Endothelial cell (in vitro differentiated cells): ENCODE measurements at regions not wholly inside any gene's neighbourhood (a gene's known extent, or its start where the extent isn't known, plus 50 kb on each side); places are given as distances from the start of the nearest gene placed in this dataset.

Source experiments
- DNase-seq: peaks from one replicate; pipeline ENCODE4 v3.0.0; 2021; ENCODE audit warnings: low spot score
- H3K27ac Mint-ChIP-seq: one replicate; pipeline ENCODE4 v1.8.0; 2021; ENCODE audit warnings: mixed read lengths, inconsistent platforms; ENCODE audit not compliant: unreplicated experiment
- H3K27me3 Mint-ChIP-seq: one replicate; pipeline ENCODE4 v1.8.0; 2021; ENCODE audit warnings: mild to moderate bottlenecking, moderate library complexity, mixed read lengths, inconsistent platforms; ENCODE audit not compliant: unreplicated experiment
- H3K36me3 Mint-ChIP-seq: one replicate; pipeline ENCODE4 v1.8.0; 2021; ENCODE audit warnings: mild to moderate bottlenecking, low read depth, mixed read lengths, inconsistent platforms; ENCODE audit not compliant: unreplicated experiment
- H3K4me1 Mint-ChIP-seq: one replicate; pipeline ENCODE4 v1.8.0; 2021; ENCODE audit warnings: mild to moderate bottlenecking, mixed read lengths, inconsistent platforms; ENCODE audit not compliant: unreplicated experiment
- H3K4me3 Mint-ChIP-seq: one replicate; pipeline ENCODE4 v1.8.0; 2021; ENCODE audit warnings: mild to moderate bottlenecking, mixed read lengths, inconsistent platforms; ENCODE audit not compliant: unreplicated experiment
- H3K9me3 Mint-ChIP-seq: one replicate; pipeline ENCODE4 v1.8.0; 2021; ENCODE audit warnings: mixed read lengths, inconsistent platforms; ENCODE audit not compliant: unreplicated experiment
- CTCF ChIP-seq: fragments of 200-600 bp; sonication (generic); IDR thresholded peaks from one replicate; pipeline ENCODE4 v1.5.0; 2021; ENCODE audit warnings: antibody characterized with exemption; ENCODE audit not compliant: unreplicated experiment

- DNase-seq: no peak
- no peaks in the 10 kb centered on the region for H3K4me1 Mint-ChIP-seq
- H3K27ac Mint-ChIP-seq: no peak overlapping the region
- peaks cover 6% of the 10 kb centered on the region for H3K36me3 Mint-ChIP-seq
- TF ChIP-seq CTCF: no peak
- H3K27me3 Mint-ChIP-seq: no peaks in the 10 kb centered on the region
- no peaks in the 10 kb centered on the region for H3K9me3 Mint-ChIP-seq
- H3K4me3 Mint-ChIP-seq: no peak overlapping the region
Observed at GRCh38 chr5:33254579-33254978, 186.2 kb upstream of the TARS1 start.

GRCh38 chr5:33257807-33258429 lies 182.8 kb upstream of the TARS1 start:
- no peak overlapping the region for H3K27ac Mint-ChIP-seq
- TF ChIP-seq CTCF: no peak

GRCh38 chr5:33258553-33258952 lies 182.2 kb upstream of the TARS1 start:
- H3K4me3 Mint-ChIP-seq: no peak overlapping the region
- peaks cover 10% of the 10 kb centered on the region for H3K36me3 Mint-ChIP-seq
- H3K4me1 Mint-ChIP-seq: no peaks in the 10 kb centered on the region
- DNase-seq: no peak
- no peak for TF ChIP-seq CTCF
- no peaks in the 10 kb centered on the region for H3K9me3 Mint-ChIP-seq
- no peak overlapping the region for H3K27ac Mint-ChIP-seq
- no peaks in the 10 kb centered on the region for H3K27me3 Mint-ChIP-seq

More at GRCh38 chr5:33257807-33258429, 182.8 kb upstream of the TARS1 start:
- Mint-ChIP-seq H3K4me3 (no peak overlapping the region), H3K4me1 (no peaks in the 10 kb centered on the region), H3K27me3 (no peaks in the 10 kb centered on the region), H3K36me3 (peaks cover 6% of the 10 kb centered on the region), H3K9me3 (no peaks in the 10 kb centered on the region)
- DNase-seq: no peak

- no peaks in the 10 kb centered on the region for H3K9me3 Mint-ChIP-seq
- no peaks in the 10 kb centered on the region for H3K27me3 Mint-ChIP-seq
- no peak overlapping the region for H3K4me3 Mint-ChIP-seq
- no peak for DNase-seq
- TF ChIP-seq CTCF: no peak
- no peaks in the 10 kb centered on the region for H3K4me1 Mint-ChIP-seq
- no peak overlapping the region for H3K27ac Mint-ChIP-seq
- H3K36me3 Mint-ChIP-seq: peaks cover 10% of the 10 kb centered on the region
Observed at GRCh38 chr5:33260098-33260497, 180.7 kb upstream of the TARS1 start.

GRCh38 chr5:33261305-33261704 lies 179.5 kb upstream of the TARS1 start:
- peaks cover 10% of the 10 kb centered on the region for H3K36me3 Mint-ChIP-seq
- no peak overlapping the region for H3K4me3 Mint-ChIP-seq
- no peak overlapping the region for H3K27ac Mint-ChIP-seq
- DNase-seq: no peak
- no peak for TF ChIP-seq CTCF
- H3K4me1 Mint-ChIP-seq: no peaks in the 10 kb centered on the region
- H3K27me3 Mint-ChIP-seq: no peaks in the 10 kb centered on the region
- H3K9me3 Mint-ChIP-seq: no peaks in the 10 kb centered on the region
